NCI-H128 (cell line): ENCODE measurements at regions not wholly inside any gene's neighbourhood (a gene's known extent, or its start where the extent isn't known, plus 50 kb on each side); places are given as distances from the start of the nearest gene placed in this dataset.
"Not testable (repeated sequence)": the region's sequence is repeated elsewhere in the genome, so short reads cannot be mapped to it uniquely, and the experiment has no call there.

Experiments used
- DNase-seq: peaks from one replicate; lab custom pipeline; 2025; ENCODE audit not compliant: unreplicated experiment; lab: John Stamatoyannopoulos, UW

DNA sequence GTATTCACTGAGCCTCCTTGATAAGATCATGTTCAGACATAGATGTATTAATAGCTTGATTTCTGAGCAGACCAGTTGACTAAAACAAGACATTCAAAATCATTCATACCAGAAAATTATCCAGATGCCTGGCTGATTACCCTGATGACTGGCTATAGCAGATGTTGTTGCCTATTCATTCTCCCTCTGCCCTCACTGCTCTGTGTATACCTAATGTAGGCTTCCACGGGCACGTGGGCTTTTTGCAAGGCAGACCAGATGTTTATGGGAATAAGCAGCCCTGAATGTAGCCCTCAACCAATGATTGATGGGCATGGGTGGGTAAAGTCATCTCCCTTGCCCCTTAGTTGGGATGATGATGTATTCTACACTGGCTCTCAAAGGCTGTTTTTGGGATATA, 289.1 kb downstream of the MBD2 start:
- DNase-seq, result no peak

DNA sequence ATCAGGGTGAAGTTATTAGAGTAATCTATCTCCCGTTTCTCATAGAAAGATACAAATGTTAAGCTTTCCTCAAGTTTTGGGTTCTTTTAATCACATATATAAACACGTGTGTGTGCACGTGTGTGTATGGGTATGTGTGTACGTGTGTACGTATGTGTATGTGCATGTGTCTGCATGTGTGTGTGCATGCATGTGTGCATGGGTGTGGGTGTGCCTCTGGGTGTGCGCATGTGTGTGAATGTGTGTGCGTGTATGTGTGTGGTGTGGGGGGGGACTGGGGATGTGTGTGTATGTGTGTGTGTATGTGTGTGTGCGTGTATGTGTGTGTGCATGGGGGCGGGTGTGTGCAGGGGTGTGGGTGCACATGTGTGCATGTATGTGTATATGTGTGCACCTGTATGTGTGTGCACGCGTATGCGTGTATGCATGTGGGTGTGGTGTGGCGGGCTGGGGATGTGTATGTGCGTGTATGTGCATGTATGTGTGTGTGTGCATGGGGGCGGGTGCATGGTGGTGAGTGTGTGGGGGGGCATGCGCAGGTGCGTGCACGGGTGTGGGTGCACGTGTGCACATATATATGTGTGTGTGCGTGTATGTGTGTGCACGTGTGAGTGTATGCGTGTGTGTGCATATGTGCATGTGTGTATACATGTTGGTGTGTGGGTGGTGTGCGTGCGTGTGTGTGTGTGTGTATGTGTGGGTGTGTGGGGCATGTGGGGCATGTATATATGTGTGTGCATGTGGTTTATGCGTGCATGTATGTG, 304.0 kb downstream of the MBD2 start:
- DNase-seq, result no peak

DNA sequence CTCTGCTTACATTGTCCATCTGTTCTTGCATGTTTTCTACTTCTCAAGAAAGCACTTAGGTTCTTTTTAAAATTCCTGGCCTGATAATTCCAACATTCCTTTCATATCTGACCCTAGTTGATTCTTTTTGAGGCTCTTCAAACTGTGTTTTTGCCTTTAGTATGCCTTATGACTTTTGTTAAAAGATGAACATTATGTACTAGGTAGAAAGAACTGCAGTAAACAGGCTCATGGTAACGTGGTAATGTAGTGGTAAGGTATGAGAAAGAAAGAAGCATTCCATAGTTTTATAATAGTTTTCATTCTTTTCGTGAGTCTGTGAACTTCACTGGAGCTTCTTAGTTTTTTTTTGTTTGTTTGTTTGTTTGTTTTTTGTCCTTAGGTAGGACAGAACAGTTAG, 306.4 kb downstream of the MBD2 start:
- no peak for DNase-seq

DNA sequence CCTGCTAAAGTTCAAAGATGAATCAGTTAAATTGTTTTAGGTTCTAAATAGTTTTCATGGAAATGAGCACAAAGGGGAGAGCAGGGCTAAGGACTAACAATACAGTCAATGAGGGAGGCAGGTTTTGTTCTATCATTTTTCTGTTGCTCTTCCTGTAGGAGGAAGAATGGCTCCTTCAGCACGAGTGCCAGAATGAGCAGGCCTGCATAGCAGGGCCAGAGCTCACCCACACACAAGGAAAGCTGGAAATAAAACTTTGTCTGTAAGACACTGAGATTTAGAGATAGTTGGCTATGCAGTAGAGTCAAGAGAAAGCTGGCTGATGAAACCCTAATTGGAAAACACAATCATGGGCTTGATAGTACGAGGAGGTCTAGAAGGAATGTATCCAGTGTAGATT, 313.3 kb downstream of the MBD2 start:
- no peak for DNase-seq

DNA sequence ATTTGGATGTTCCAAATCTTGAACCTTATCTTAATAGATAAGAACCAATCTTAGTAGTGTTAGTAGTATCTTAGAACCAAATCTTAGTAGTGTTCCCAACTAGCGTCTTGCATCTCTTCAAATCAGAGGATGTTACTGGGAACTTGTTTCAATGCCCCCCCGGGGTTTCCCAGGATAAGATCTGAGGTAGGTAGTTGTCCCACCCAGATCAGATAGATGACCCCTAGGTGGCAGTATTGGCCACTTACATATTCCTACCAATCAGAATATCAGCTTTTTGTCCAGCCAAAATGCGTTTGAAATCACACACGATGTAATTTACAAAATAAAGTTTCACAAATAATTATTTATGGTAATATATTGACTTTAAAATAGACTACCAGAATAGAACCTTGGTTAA, 314.8 kb downstream of the MBD2 start:
- no peak for DNase-seq

DNA sequence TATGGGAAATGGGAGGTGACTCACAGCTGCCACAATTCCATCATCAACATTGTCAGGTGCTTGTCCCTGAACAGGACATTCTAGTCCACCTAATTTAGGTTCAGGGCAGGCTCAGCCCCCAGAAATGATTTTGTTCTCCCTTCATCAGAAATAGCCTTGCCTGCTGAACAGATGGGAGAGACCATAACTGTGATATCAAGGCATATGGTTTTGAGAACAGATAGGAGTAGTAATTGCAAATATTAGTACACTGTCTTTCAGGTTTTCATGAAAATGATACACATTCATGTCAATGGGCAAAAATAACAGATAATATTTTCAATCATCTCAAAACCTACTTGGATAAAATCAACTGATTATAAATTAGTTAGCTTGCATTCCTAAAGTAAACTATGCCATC, 316.5 kb downstream of the MBD2 start:
- DNase-seq, result no peak

DNA sequence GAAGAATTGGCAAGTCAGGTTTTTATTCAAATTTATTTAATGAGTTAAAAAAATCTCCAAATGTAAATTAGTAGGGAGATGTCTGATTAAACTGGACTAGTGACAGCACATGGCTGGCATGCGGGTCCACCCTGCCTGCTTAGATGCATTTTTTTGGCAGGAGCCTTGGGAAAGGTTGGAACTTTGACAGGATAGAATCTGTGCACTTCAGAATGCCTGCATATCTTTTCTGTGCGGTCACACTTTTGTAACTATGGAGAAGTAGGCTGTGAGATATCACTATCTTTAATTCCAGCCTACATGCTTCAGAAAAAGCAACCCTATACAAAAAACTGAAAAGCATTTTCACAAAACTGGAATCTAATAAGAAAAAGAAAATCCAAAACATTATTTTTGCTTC, 317.8 kb downstream of the MBD2 start:
- no peak for DNase-seq

DNA sequence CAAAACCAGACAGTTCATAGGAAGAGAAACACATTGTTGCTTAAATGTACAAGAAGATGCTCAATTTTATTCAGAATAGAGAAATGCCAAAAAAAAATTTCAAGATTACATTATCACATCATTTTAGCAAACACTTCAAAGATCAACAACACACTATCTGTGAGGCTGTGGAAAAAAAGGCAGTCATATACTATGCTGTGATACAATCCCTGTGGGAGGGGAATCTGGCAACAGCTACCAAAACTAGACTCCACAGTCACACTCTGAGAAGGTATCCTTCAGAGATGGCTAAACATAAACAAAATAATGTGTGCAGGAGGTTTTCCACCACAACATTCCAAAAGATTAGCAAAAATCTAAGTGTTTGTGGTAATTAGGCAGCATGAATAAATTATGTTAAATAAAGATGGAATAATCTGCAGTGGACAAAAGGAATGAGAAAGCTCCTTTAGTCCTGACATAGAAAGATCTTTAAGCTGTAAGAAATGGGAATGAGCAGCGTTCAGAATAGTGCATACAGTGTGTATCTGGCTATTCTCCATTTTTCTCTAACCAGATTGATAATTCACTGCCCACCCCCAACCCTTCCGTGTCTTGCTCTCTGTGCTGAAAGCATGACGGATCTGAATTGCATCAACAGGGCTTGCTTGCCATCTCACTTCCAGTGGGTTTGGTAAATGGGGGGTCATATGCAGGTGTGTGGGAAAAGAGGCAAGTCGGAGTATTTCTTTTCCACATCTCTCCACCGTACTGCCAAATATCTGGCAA, 329.6 kb downstream of the MBD2 start:
- no peak for DNase-seq

DNA sequence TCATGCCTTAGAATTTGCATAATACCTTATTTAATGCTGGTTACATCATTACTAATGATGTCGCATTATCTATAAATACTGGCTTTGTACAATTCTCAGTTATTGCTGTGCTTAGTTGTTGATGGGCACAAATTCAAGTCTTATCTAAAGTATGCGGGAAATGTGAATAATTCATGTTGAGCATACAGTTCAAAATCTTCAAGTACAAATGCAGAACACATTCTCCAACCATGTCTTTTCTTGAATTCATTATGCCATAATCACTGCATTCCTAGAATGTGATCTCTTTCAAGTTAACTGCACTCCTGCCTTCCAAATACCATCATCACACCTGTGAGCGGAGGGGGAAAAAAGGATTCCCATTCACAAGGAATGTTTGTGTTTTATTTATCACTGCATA, 337.0 kb downstream of the MBD2 start:
- no peak for DNase-seq

DNA sequence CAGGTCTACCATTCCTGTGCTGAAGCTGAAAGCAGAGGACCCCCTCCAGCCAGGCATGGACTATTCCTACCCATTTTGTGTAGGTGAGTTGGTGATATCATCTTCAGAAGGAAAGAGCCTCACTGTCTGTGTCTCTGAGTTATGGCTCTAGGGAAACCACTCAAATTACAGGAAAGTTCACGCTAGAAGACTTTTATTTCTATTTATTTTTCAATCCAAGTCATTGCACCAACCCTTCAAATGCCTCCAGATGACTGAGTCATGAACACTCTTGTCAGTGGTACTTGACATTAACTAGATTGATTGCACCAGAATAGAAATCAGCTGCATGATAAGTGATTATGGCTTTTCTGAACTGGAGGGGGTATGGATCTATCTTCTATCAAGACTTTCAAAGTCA, 338.4 kb downstream of the MBD2 start:
- DNase-seq, result no peak

DNA sequence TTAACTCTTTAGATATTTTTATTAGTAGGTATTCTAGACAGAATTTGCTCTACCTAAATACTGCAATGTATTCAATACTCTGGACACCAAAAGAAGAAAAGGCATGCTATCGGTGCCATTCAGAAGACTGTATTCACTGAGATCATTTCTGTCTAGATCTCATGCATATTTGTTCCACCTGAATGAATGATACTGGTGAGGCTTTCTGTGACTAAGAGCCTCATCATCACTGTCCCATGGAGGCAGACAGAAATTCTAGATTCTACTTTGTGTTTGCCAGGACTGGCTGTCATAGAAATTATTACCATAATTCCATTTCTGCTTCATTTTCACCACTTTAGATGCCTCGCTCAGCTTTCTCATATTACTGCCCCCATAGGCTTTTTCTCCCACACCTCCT, 340.7 kb downstream of the MBD2 start:
- DNase-seq, result no peak

DNA sequence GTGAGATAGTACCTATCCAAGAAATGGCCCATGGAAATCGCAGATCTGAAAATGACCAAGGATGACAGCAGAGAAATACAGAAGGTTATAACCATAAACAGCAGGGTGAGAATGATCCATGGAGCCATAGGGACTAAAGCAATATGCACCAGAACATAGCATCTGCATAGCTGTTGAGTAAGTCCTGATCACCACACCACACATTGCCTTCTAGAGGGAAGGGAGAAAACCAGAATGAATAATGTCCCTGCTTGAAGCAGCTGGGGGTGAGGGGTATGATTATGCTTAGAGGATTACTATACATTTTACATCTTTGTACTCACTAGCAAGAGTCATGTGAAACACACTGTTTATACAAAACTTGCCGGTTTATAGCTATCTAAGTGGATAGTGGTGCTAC, 350.4 kb downstream of the MBD2 start:
- DNase-seq, result no peak

DNA sequence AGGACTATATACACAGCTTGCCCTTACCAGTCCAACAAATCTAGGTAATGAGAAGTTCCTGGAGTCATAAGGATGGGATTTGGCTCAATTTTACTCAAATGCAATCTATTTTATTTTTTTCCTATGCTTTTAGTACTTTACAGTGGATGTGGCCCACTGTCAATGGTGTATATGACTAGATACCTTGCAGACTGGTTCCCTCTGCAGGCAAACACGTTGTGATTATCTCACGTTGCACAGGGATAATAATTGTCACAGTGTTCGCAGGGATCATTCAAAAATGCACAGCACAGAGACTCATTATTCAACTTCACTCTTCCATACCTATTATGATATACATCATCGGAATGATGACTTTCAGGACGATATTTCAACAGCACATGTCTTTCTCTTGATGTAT, 359.7 kb downstream of the MBD2 start:
- DNase-seq, result no peak

DNA sequence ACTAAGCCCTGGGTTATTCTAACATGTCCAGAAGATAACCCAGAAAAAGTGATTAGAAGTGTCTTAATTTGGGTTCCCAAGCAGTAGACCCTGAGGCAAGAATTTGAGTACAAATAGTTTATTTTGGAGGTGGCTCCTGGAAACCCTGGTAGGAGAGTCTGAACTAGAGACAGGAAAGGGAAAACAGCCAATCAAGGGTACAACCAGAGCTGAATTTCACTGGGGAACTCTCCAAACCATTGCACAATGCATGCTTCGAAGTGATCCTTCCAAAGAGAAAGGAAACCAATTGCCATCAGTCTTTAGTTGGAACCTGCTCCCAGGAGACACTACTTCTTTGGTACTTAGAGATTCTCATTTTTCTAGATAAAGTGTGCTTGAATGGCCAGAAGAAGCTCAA, 361.5 kb downstream of the MBD2 start:
- no peak for DNase-seq

DNA sequence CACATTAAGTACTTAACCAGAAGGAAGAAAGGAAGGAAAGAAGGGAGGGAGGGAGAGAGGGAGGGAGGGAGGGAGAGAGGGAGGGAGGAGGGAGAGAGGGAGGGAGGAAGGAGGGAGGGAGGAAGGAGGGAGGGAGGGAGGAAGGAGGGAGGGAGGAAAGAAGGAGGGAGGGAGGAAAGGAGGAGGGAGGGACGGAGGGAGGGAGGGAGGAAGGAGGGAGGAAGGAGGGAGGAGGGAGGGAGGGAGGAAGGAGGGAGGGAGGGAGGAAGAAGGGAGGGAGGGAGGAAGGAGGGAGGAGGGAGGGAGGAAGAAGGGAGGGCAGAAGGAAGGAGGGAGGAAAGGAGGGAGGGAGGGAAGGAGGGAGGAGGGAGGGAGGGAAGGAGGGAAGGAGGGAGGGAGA, 363.3 kb downstream of the MBD2 start:
- no peak for DNase-seq

DNA sequence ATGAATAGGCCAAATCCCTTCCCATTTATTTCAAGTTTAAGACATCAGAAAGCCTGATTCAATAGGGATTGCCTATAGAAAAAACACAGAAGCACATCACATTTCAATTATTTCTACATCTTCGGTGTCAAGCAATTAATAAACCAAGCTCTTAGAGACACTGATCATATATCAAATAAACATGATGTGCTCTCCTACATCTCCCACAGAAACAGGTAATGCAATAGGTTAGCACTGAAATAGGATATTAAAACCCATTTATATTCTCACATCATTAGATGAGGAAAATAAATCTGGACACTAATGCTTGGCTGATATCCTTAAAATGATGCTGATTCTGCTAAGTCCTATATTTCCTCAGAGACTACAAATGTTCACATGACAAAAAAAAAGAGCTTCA, 364.7 kb downstream of the MBD2 start:
- DNase-seq, result no peak

DNA sequence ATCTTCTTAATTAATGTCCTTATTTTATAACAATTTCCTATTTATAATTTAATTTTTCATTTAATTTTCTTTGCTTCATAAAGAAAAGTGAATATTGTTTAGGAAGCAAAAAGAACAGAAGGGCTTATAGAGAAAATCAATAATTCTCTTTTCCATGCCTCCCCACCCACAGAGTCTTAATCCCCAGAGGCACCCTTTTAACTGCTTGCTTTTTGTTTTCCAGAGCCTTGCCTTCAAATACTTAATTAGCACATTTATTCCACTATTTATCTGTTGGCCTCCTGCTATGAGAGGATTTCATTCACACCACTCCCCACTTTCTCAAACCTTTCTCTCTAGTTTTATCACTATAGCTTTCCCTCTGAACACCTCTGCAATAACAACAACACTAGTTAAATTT, 373.6 kb downstream of the MBD2 start:
- DNase-seq, result no peak

DNA sequence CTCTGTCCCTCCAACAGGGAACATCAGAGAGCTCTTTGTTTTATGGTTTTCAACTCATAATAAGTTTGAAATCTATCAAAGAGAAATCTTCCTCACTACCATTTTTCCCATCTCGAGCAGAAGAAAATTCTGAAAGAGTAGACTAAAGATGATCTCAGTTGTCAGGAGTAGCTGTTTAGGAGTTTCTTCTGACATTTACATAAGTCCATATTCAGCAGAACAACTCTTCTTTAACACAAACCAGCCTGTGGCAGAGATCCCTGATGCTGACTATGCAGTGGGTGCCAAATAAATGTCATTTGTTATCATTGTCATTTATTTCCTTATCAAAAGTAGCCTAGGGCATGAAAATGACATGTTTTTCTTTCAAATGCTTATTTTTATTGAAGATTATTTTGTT, 380.7 kb downstream of the MBD2 start:
- DNase-seq, result no peak

DNA sequence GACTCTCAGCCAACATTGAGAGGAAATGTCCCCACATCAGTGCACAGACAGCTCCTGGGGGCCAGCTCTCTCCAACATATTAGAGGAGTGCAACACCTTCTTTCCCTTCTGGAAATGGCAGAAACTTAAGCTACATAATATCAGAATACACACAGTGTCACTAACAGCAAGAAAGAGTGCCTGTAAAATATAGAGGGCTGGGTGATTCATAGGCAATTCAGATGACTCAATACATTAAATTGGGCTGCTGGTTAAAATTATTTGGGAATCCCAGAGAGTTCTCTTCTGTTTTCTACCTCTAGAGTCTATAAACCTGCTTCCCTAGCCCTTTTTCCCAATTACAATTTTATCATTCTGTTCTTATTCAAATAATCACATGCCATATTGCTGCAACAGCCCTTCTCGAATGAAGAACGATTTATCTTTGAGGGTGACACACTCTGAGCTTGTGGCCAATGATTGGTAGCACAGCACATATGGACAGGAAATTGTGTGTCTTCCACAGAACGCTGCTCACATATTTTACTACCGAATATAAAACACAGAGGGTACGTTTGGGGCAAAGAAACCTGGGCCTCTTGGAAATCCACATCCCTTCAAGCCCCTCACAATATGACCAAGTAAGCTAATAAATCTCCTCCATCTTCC, 381.2 kb downstream of the MBD2 start:
- no peak for DNase-seq

DNA sequence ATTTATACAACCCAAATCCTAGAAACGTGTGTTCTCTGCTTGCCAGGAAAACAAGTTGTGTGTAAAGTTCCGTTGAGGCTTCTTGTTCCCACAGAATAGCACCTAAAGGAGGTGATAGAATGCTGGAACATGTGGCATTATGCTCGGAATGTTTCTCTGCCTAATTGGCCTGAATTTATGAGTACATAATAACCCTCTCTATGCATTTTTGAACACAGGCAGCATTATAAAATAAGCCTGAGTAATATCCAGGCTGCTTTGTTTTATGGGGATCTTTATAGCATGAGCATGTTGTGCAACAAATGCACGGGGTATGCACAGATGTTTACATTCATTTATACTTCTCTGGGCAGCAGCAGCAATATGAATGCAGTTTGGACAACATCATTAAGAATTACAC, 385.7 kb downstream of the MBD2 start:
- DNase-seq, result no peak

DNA sequence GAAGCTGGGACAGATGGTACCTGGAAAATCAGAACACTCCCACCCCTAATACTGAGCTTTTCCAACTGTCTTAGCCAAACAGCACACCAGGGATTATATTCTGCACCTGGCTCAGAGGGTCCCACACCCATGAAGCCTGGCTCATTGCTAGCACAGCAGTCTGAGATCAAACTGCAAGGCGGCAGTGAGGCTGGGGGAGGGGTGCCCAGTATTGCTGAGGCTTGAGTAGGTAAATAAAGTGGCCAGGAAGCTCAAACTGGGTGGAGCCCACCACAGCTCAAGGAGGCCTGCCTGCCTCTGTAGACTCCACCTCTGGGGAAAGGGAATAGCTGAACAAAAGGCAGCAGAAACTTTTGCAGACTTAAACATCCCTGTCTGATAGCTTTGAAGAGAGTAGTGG, 403.3 kb downstream of the MBD2 start:
- not testable (repeated sequence) for DNase-seq

DNA sequence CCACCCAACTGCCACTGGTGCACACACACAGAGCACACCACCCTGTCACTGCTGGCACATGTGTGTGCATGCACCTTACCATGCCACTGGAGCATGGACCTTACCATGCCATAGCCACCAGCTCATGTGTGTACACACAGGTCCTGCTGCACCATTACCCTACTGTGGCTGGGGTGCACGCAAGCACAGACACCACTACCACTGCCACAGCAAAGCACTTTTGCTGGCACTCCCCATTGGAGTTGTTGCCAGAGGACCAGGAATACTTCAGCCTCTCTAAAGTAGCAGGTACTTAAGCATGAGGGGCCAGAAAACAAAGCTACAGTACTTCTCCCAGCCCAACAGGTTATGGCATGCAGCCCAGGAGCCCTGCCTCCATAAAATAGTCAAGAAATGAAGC, 404.8 kb downstream of the MBD2 start:
- DNase-seq, result no peak
